Stimulated activated CD4-positive, alpha-beta T cell treated with anti-CD3 and anti-CD28 coated beads, Interleukin-1b, Interleukin-23, amount 100 ng/mL, for 24 hours (primary cell): ENCODE measurements at regions not wholly inside any gene's neighbourhood (a gene's known extent, or its start where the extent isn't known, plus 50 kb on each side); places are given as distances from the start of the nearest gene placed in this dataset.
"Not testable (repeated sequence)": the region's sequence is repeated elsewhere in the genome, so short reads cannot be mapped to it uniquely, and the experiment has no call there.

Experiments
- DNase-seq, 4 experiments: peaks; one replicate each; pipeline ENCODE4 v3.0.0-alpha.2; 2020; ENCODE audit warnings: low read depth in 4 of 4, low spot score in 1 of 4

DNA sequence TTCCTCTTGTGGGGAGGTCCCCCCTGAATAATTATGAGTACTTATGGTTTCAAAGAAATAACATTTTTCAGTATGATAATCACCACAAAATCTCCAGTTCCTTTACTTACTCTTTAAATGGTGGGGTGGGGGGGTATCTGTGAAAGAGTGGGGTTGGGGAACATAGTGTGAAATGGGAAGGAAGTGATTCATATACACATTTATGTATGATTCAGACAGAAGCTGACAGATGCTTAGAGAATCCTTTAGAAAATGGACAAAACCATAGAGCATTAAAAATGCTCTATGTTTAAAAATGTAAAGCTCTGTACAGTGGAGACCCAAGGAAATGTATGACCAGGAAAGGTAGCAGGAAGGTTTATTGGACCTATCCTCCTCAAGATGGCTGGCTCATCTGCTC, 267.5 kb upstream of the GRIA1 start:
- DNase-seq, result no peak

GRCh38 chr5:153223376-153223775, 267.1 kb upstream of the GRIA1 start:
- no peak for DNase-seq

DNA sequence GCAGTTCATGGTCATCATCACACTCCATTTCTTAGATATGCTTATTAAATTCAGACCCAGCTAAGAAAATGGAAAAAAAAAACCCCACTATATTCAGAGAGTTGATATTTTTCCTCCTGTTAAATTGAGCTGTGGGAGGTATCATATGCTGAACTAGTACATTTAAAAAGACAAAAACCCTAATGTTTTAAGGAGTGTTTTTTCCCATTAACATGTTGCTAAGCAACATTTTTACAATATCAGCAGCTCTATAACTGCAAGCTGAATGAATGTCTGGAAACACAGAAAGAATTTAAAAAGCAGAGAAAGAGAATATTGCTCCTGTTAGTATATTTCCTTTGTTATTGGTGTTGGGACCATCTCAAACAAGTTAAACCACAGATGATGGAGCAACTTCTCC, 265.8 kb upstream of the GRIA1 start:
- DNase-seq, result no peak

- DNase-seq, result no peak
These were observed 256.5 kb upstream of the GRIA1 start for GRCh38 chr5:153233933-153234332.

DNA sequence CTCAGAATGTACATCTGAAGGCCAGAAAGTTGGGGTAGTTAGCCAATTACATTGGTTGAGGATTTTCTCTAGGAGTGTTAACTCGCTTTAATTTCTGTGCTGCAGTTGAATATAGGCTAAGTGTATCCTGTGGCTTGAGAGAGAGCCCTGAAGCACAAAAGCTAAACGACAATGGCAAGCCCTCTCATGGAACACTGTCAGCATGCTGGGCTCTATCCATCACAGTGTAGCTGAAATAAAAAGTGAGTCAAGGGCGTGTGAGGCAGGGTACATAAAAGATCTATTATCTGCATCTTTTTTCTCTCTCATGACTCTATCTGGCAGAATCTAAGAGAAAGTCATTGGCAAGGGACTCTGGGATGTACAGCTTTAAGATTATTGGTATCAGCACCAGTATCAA, 254.2 kb upstream of the GRIA1 start:
- no peak for DNase-seq

- DNase-seq, result no peak
These were observed 252.7 kb upstream of the GRIA1 start for GRCh38 chr5:153237671-153238332.

- DNase-seq, result no peak
These were observed 233.1 kb upstream of the GRIA1 start for GRCh38 chr5:153257381-153257780.

- no peak for DNase-seq
These were observed 232.0 kb upstream of the GRIA1 start for GRCh38 chr5:153258469-153258868.

- DNase-seq, result no peak
These were observed 223.0 kb upstream of the GRIA1 start for GRCh38 chr5:153267506-153267905.

DNA sequence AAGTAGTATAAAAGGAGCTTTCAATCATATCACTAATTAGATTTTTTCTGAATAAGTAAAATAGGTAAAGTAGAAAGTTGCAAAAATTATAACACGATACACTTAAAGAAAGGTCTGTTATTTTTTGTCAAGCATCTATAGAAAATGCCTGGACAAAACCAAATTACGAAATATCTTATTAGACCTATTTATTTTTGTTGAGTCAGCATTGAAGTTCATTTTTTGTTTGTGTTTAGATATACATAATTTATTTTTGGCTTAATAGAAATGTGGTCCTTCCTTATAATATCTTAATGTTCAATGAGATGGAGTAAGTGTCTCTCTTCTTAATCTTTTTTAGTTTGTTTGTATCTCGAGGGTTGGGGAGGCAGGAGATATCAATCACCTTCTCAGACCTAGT, 214.8 kb upstream of the GRIA1 start:
- no peak for DNase-seq

DNA sequence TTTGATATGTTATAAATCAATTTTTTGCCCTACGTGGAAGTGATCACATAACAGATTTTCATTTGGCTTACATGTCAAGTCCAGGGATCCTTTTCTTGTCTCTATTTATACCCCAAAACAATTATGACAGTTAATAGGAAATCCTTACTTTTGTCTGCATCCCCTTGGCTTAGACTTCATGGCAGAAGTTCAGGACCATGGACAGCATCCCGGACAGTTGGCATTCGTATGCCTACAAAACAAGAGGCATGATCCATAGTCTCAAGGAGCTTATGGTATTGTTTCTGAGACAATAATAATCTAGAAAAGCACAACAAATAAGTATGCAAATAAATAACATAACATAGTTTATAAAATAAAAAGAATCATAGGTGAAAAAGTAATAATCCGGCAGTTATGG, 214.3 kb upstream of the GRIA1 start:
- DNase-seq, result no peak

GRCh38 chr5:153296251-153296844, 194.1 kb upstream of the GRIA1 start:
- not testable (repeated sequence) for DNase-seq

- no peak for DNase-seq
These were observed 190.6 kb upstream of the GRIA1 start for GRCh38 chr5:153299891-153300290.

DNA sequence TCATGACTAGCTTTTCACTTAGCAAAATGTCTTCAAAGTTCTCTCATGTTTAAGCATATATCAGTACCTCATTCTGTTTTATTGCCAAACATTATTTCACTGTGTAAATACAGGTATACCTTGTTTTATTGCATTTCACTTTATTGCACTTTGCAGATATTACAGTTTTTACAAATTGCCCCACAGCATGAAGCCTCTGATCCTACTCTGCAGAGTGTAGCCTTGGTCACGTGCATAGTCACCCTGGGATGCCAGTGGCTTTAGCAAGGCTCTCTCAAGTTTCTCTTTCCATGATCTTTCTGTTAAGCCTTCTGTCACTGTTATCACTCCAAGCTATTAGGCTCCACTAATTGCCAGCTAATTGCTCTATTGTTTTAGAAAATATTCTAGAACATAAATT, 182.2 kb upstream of the GRIA1 start:
- DNase-seq, result no peak

DNA sequence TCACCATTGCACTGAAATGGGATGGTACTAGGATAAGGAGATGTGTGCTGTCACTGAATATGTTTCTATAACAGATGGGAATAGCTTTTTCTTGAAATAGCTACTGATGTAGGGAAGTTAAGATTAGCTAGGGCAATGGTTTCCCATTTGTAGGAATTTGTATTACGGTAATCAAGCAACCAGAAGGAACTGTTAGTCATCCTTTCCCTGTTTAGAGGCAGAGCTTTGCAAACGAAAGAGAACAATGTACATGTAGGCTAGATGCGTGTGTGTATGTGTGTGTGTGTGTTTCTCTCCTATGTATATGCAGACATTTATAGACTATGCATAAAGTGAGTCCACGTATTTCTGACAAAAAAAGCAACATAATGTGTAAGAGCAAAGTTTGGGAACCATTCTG, 171.9 kb upstream of the GRIA1 start:
- no peak for DNase-seq

DNA sequence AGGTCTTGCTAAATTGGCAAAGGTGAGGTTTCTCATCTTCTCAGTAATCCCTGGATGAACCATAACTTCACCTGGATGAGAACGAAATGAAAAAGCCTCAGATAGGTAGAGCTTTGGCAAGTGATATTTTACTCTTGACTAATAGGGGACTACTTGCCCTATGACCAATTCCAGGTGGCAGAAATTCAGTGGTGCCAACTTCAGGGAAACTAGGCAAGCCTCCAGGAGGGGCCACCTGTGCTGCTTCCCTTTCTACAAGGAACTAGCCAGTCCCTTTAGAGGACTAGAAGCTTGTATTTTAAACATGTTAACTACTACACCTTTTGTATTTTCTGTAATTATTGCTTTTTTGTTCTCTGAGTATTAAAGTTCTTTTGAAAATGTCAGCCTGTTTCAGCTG, 169.0 kb upstream of the GRIA1 start:
- DNase-seq, result no peak

- DNase-seq, result no peak
These were observed 150.3 kb upstream of the GRIA1 start for GRCh38 chr5:153340139-153340538.

DNA sequence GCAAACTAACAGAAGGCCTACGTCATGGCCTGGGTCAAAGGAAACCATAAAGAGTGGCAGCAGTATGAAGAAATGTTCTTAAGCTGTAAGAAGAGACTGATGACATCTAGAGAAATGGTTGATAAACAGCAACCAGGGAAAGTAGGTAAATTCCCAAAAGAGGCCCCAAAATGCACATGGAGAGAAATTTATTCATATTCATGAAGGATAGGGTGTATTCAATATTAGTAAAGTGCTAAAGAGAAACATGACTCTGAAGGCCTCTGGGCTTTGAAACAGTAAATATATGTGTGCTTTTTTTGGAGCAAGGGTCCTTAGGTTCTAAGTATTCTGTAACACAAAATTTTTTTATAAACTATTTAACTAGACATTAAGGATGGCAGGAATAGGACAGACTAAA, 149.7 kb upstream of the GRIA1 start:
- no peak for DNase-seq

GRCh38 chr5:153342487-153342886, 148.0 kb upstream of the GRIA1 start:
- DNase-seq, result no peak

GRCh38 chr5:153347611-153348010, 142.9 kb upstream of the GRIA1 start:
- DNase-seq, result no peak

- no peak for DNase-seq
These were observed 140.1 kb upstream of the GRIA1 start for GRCh38 chr5:153350175-153350883.

DNA sequence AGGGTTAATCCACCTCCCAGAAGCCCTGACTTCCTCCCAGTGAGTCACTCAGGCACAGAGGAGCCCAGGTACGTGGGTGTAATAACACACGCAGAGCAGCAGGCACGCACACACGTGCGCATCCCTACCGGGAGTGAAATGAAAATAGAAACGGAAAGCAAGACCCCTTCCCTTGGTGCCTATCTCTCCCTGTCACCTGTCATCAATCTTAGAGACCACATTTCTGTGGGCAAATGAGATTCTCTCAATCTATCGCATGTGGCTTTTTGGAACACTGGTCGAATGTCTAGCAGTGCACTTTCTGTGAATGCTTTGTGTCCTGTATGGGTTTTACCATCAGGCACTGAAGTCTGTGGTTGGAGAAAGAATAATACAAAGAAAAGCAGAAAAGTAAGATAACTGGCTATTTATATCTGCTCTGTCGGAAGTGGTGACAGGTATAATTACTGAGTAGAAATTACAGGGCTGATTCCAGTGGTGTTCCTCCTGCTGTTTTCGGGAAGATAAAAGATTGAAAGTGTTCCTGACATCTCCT, 137.7 kb upstream of the GRIA1 start:
- DNase-seq, result peak in 2 of 4 experiments; percentile 1 to 3
